GM12872 (cell line): ENCODE measurements at regions not wholly inside any gene's neighbourhood (a gene's known extent, or its start where the extent isn't known, plus 50 kb on each side); places are given as distances from the start of the nearest gene placed in this dataset.

ENCODE experiments used
- TF ChIP-seq, protein P1 (sequence below): IDR thresholded peaks from 3 replicates; pipeline ENCODE4 v1.5.1; 2011; ENCODE audit warnings: low read depth, mild to moderate bottlenecking, low read length, moderate library complexity; ENCODE audit not compliant: insufficient read depth

DNA sequence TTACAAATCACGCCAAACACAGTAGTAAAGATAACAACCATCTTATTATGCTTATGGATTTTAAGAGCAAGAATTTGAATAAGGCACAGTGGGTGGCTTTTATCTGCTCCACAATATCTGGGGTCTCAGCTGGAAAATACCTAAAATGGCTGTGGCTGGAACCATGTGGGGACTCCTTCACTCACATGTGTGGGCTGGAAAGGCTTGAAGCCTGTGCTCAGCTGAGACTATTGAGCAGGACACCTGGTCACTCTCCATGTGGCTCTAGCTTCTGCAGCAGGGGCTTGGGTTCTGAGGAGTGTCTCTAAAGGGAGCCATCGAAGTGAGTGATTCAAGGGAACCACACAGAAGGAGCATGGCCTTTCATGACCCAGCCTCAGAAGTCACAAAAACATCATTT is 239.6 kb upstream of the B3GALT2 start:
- TF ChIP-seq, protein P1, sequence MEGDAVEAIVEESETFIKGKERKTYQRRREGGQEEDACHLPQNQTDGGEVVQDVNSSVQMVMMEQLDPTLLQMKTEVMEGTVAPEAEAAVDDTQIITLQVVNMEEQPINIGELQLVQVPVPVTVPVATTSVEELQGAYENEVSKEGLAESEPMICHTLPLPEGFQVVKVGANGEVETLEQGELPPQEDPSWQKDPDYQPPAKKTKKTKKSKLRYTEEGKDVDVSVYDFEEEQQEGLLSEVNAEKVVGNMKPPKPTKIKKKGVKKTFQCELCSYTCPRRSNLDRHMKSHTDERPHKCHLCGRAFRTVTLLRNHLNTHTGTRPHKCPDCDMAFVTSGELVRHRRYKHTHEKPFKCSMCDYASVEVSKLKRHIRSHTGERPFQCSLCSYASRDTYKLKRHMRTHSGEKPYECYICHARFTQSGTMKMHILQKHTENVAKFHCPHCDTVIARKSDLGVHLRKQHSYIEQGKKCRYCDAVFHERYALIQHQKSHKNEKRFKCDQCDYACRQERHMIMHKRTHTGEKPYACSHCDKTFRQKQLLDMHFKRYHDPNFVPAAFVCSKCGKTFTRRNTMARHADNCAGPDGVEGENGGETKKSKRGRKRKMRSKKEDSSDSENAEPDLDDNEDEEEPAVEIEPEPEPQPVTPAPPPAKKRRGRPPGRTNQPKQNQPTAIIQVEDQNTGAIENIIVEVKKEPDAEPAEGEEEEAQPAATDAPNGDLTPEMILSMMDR: no peak

- TF ChIP-seq, protein P1: no peak
Observed at GRCh38 chr1:193421487-193421886, 235.1 kb upstream of the B3GALT2 start.

DNA sequence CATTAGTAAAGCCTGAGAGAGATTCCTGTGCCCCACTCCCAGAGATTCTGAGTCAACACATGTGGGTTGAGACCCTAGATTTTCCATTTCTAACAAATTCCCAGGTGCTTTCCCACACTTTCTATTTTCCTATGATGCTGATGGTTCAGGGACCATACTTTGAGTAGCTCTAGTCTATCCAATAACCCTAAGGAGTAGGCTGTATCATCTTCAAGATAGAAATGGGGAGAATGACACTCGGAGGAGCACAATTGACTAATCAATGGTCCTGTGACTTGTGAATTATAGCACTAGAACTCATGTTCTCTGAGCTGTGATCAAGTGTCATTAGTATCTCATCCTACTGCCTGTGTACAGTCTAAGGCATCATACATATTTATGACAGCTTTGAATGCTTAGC is 232.9 kb upstream of the B3GALT2 start:
- TF ChIP-seq, protein P1: no peak

DNA sequence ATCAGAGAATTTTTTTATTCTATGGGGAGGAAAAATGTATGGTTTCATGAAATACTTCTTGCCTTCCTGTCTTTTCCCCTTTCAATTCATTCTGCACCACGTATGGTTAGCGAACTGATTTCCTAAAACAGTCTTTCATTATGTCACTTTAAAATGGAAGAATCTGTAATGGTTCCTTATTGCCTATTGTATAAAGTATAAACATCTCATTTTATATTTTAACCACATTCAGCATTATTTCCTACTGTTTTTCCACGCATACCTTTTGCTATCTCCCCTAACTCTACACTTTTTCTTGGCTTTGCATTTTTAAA is 232.3 kb upstream of the B3GALT2 start:
- TF ChIP-seq, protein P1: no peak

DNA sequence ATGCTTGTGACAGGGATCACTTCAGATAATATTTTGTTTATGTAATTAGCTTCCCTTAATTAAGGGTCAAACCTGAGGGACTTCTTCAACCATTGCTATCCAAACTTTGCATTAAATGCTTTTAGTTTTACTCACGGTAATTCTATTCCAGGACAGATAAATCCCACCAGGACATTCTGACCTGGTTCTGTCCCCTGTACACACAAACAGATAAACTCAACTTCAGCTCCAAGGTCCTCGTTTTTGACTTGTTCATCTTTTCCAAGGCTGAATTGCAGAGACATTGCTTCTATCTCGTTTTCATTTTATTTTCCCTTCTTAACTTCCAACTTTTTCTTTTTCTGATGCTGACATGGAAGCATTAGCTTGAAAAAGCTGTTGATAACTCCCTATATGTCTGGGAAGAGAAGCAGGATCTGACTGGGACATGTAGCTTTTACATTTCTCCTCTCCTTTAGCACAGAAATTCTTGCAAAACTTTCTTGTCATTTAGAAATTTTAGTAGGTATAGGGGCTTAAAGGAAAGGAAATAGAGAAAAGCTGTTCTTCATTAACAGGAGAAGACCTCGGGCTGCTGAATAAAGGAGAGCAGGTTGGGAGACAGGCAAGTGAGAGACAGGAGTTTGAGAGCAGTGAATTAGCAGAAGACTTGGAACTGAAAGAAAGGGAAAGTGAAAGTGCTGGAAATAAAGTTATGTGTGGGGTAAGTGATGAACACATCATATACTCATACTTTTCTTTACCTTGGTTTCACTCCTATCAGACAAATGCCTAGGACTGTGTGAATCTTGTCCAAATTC is 231.7 kb upstream of the B3GALT2 start:
- TF ChIP-seq, protein P1: no peak

DNA sequence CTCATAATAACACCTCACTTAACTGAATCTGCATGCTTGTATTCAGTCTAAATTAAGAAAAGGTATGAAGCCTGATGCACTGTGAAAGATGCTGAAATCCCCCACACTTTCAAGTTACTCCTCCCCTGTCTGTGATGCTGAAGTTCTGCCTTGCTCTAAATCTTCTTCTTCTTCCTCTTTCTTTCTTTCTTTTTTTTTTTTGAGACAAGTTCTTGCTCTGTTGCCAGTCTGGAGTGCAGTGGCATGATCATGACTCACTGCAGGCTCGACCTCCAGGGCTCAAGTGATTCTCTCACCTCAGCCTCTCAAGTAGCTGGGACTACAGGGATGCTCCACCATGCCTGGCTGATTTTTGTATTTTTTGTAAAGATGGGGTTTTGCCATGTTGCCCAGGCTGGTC is 231.0 kb upstream of the B3GALT2 start:
- TF ChIP-seq, protein P1: no peak

DNA sequence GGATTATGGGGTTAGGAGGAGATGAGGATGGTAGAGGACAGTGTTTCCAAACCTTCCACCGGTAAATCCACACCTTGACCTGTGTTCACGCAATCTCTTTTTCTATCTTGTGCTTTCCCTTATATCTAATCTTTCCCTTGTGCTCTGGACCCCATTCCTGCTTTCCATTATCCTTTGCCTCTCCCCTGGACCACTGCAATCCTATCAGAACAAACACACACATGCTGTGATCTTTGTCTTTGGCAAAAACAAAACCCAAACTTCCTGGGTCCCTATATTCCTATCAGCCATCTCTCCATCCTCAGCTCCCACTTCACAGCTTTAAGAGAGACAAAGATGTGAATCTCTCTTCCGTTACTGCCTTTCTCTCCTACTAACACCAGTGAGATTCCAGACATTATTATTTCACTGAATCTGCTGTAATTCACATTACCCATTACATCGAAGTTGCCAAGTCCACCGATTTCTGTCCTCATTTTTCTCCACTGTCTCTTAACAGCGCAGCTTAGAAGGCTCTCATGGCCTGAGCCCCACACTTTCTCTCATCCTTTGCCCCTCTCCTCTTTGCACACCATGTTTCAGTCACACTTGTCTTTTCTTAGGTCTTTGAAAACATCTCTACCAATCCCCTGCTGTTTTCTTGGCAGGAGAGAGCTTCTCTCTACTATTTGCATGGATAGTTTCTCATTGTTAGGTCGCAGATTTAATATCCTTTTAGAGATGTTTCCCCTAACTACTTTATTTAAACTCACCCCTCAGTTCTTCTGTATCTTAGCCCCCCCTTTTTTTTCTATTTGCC is 230.0 kb upstream of the B3GALT2 start:
- TF ChIP-seq, protein P1: no peak
